GM18507 (cell line): ENCODE measurements at regions not wholly inside any gene's neighbourhood (a gene's known extent, or its start where the extent isn't known, plus 50 kb on each side); places are given as distances from the start of the nearest gene placed in this dataset.

Experiments
- DNase-seq: peaks from one replicate; pipeline ENCODE4 v3.0.0; 2011; ENCODE audit warnings: low read depth; ENCODE audit not compliant: insufficient read length; ENCODE audit errors: extremely low spot score
- FAIRE-seq: peaks from 2 replicates; lab custom pipeline; 2011; peaks lifted over from hg19 to GRCh38; lab: Jason Lieb, UNC

DNA sequence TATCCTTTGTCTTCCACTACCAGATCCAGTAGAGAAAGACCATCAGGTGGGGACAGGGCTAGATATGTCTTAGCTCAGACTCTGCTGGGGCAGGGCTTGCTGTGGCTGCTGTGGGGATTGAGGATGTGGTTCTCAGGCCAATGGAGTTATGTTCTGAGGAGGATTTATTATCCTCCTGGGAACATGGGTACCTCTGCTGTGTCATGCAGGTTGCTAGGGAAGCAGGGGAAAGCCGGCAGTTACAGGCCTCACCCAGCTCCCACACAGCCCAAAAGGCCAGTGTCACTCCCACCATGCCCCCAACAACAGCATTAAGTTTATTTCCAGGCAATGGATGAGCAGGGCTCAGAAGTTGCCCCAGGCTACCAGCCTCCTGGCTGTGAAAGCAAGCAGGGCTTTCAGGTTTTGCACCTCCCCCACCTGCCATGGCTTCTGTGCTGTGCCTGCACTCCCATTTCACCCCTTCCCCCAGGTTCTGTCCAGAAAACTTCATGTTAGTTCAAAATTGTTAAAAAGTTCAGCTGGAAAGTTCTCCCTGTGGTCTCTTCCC, 879.9 kb downstream of the ARAP2 start:
- DNase-seq (no peak), FAIRE-seq (no peak)

DNA sequence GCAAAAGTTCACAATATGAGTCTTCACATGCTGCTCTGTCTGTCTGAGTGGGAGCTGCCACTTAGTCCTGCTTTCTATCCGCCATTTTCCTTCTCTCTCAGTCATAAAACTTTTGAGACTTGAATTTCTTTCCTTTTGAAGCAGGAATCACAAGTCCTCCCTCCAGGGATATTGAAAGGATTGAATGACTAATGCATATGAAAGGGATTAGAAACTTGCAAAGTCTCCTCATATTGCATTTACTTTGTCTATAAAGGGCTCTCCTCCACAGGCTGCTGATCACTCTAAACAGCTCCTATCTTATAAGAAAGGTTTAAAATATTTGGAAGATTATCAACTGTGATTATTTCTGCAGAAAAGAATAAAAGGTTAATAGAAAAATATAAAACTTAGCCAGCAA, 879.1 kb downstream of the ARAP2 start:
- no peak for DNase-seq
- no peak for FAIRE-seq

DNA sequence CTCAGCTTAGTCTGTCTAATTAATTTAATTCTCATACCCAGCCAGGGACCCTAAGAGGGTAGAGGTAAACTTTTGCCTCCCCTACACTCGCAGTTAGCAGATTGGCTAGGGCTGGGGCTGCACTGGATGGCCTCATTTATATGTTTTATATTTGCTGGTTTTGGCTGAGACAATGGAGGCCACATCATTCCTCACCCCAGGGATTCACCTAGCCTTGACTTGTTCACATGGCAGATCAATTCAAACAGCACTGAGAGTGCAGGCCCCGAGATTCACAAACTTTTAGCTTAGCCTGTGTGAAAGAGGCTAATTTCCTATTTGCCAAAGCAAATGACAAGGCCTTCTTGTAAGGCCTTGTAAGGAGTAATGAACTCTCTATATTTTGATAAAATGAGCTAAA, 844.4 kb downstream of the ARAP2 start:
- no peak for DNase-seq
- no peak for FAIRE-seq

DNA sequence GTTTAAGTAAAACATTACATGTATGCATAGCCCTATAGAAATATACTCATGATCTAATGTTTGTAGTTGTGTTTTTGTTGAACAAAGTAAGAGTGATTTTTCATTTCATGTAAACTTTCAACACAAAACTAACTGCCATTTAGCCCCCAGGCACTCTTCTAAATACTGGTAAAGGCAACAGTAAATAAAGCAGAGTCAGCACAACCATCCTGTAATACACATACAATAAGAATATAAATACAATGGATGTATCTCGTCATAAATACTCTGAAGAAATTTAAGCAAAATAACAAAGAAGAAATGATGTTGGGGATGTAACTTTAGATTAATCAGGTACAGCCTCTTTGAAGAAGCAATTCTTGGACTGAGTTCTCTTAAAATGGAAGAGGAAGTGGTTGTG, 821.2 kb downstream of the ARAP2 start:
- FAIRE-seq, result no peak
- no peak for DNase-seq

DNA sequence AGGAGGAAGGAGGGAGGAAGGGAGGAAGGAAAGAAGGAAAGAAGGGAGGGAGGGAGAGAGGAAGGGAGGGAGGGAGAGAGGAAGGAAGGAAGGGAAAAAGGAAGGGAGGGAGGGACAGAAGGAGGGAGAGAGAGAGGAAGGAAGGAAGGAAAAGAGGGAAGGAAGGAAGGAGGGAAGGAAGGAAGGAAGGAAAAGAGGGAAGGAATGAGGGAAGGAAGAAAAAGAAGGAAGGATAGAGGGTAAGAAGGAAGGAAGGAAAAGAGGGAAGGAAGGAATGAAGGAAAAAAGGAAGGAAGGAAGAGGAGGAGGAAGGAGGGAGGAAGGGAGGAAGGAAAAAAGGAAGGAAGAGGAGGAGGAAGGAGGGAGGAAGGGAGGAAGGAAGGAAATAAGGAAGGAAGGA, 796.8 kb downstream of the ARAP2 start:
- no peak for FAIRE-seq
- DNase-seq, result no peak

DNA sequence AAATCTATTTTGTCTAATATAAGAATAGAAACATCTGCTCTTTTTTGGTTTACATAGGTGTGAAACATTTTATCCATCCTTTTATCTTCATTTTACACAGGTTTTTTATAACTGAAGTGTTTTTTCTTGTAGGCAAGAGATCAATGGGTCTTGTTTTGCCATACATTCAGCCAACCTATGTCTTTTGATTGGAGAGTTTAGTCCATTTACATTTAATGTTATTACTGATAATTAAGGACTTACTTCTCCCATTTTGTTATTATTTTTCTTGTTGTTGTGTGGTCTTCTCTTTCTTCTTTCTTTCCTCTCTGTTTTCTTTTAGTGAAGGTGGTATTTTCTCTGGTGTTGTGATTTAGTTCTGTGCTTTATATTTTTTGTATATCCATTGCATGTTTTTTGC, 785.3 kb downstream of the ARAP2 start:
- FAIRE-seq (no peak), DNase-seq (no peak)

DNA sequence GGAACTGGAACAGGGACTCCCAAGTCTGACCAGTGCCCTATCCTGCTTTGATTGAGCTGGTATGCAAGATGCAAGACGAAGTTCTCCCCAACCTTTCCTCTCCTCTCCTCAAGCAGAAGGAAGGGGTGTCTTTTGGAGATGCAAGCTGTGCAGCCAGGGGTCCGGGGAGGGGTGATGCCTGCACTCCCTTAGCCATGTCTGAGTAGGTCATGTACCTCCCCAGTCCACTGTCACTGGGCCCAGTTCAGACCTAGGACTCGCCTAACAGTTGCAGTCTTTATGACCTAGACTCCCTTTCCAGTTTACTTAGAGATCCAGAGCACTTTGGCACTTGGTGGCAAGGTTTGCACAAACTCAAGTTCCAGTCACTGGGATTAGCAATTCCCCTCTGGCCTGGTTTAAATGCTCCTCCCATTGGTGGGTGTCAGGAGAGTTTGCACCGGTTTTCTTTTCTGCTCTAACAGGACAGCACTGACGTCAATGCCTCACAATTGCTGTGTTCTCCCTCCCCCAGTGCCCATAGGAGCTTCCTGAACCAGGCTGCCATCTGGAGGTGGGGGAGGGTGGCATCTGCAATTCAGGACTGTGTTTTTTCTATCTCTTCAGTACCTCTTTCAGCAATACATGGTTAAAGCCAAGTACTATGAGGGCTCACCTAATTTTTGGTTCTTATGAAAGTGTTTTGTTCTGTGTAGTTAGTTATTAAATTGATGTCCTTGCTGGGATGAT, 782.2 kb downstream of the ARAP2 start:
- FAIRE-seq (no peak), DNase-seq (no peak)

DNA sequence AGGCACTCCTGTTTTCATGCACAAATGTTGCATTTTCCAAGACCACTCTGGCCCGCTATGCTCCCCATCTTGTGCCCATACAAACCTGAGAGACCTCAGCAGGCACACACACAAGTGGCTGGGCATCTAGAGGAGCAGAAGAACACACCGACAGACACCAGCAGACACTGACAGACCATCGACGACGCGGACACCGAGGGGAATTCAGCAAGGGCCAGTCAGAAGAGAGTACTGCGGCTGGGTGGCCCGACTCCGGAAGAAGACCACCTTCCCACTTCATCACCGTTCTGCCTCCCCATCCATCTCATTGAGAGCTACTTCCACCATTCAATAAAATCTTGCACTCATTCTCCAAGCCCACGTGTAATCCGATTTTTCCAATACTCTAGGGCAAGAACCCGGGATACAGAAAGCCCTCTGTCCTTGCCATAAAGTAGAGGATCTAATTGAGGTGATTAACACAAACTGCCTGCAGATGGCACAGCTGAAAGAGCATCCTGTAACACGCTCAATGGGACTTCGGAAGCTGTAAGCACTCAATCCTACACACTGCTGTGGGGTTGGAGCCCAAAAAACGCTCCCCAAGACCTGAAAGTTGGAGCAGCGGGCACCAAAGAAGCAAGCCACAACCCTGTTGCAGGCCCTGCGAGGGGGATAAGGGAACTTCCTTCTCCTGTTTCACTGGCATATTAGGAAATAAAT, 780.9 kb downstream of the ARAP2 start:
- no peak for DNase-seq
- FAIRE-seq, result no peak

DNA sequence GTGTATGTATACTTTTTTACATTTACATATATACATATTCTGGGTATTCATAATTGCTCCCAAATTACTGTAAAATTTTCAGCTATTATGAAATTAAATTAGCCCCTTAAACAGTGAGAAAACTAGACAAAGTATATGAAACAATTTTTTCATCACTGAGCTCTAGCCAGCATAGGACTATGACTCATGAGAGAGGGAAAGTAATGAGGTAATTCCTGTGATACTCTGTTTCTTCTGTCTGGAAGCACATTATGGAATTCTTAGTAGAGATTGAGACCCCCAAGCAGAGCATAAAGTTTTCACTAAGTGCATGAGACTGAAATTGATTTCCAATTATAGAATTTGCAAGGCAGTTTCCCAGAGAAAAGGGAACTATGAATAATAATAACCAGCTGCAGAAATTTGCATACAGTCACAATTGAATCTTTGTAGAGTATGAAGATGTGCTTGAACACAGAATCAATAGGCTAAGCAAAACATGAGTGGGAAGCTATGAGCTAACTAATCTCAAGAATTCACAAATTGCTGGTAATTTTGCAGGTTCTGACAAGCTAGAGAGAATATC, 779.3 kb downstream of the ARAP2 start:
- DNase-seq, result no peak

DNA sequence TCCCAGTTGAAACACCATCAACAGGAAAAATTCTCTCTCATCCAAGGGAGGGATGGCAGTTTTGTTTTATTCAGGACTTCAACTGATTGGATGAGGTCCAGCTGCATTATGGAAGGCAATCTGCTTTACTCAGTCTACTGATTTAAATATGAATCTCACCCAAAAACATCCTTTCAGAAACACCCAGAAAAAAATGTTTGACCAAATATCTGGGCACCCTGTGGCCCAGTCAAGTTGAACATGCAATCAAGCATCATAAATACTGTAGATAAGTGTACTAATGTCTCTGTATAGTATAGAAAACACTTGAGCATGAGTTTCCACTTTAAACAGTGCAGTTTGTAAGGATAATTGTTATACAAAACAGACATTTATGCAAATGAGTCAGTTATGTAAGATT, 753.2 kb downstream of the ARAP2 start:
- no peak for FAIRE-seq
- DNase-seq, result no peak

More for the DNA sequence above, 779.3 kb downstream of the ARAP2 start:
- FAIRE-seq, result no peak

DNA sequence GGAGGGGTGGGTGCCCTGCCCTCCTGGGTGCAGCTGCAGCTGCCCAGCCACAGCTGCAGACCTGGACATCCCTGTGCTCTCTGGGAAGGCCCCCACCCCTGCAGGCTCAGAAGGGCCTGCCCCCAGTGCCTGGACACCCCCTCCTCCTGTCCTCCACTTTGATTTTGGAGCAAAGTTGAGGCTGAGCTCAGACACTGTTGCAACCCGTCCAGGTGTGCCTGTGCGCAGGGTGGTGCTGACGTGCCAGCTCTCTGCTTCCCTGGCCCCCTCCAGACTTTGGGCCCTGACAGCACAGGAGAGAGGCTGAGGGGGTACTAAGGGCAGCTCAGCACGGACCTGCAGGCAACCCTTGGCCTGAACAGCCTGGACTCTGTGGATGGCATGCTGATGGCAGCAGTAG, 750.3 kb downstream of the ARAP2 start:
- FAIRE-seq, result no peak
- DNase-seq, result no peak

DNA sequence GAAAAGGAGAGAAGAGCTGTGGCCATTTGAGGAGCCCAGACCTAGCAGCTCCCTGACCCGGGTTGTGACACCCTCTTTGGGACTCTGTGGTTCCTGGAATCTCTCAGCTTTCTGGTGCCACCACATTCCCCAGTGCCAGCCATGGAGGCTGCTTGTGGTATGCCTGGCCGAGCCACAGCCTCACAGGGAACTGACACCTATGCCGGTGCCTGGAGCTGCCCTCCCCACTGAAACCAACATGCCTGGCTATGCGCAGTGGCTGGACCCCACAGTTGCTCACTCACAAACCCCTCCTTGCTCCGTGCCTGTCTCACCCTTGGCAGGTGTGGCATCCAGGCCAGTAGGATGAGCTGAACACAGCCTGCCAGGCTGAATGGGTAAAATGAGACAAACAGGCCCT, 749.4 kb downstream of the ARAP2 start:
- FAIRE-seq, result no peak
- DNase-seq, result no peak

DNA sequence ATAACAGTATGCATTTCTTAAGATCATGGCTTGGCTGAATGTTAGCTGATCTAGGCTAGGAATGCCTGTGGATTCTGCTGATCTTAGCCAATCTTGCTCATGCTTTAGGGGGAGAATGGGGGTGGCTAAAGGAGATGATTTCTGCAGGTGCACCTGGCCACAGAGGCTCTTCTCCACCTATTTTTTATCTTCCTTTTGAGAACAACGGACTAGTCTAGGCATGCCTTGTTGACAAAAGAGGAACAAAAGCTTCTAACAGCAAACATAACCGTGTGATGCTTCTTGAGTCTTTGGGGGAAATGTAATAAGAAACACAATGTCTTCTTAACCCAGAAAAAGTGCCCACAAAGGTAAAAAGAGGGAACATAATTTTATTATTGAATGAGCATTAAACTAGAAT, 743.5 kb downstream of the ARAP2 start:
- no peak for FAIRE-seq

DNA sequence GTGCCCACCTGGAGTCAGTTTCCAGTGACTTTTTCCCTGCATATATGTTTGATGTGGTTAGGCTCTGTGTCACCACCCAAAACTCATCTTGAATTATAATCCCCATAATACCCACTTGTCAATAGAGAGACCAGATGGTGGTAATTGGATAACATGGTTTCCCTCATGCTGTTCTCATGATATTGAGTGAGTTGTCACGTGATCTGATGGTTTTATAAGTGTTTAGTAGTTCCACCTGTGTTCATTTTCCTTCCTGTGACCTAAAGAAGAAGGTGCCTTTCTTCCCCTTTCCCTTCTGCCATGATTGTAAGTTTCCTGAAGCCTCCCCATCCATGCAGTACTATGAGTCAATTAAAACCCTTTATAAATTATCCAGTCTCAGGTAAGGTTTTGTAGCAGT, 740.9 kb downstream of the ARAP2 start:
- DNase-seq (no peak), FAIRE-seq (no peak)

More for the DNA sequence above, 743.5 kb downstream of the ARAP2 start:
- no peak for DNase-seq

DNA sequence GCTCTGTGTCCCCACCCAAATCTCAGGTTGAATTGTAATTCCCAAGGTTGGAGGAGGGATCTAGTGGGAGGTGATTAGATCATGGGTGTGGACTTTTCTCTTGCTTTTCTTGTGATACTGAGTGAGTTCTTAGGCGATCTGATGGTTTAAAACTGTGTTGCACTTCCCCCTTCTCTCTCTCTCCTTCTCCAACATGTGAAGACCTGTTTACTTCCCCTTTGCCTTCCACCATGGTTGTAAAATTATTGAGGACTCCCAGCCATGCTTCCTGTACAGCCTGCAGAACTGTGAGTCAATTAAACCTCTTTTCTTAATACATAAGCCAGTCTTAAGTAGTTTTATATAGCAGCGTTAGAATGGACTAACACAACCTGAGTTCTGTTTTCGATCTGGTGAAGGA, 738.2 kb downstream of the ARAP2 start:
- no peak for DNase-seq
- no peak for FAIRE-seq

DNA sequence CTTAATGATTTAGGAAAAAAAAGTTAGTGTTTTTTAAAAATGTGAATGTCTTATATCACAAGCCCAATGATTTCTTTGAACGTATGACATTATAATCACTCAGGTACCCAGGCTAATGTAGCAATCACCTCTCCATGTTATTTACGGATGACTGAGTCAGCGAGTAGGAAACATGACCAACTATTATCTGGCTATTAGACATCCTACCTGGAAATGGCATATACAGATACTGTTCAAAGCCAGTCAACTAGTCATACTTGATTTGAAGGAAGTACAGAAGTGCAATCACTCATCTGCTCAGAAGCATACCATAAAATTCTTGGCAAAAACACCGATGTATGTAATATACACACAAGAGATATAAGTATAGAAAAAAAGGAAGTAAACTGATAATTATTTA, 732.5 kb downstream of the ARAP2 start:
- DNase-seq (no peak), FAIRE-seq (no peak)

DNA sequence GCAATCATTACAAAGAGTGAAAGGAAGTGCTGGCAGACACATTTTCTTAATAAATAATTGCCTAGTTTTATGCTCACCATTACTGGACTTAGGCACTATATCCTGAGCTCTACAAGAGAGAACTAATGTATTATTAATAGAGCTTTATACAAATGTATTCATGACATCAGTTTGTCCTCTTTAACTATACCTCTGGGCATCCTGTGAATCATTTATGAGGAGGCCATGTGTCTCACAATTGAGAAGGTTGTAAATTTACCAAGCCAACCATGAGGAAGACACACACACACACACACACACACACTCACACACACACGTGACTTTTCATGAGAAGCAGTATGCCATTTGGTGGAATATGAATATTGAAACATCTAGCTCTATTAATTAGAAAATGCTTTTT, 728.2 kb downstream of the ARAP2 start:
- DNase-seq (no peak), FAIRE-seq (no peak)

DNA sequence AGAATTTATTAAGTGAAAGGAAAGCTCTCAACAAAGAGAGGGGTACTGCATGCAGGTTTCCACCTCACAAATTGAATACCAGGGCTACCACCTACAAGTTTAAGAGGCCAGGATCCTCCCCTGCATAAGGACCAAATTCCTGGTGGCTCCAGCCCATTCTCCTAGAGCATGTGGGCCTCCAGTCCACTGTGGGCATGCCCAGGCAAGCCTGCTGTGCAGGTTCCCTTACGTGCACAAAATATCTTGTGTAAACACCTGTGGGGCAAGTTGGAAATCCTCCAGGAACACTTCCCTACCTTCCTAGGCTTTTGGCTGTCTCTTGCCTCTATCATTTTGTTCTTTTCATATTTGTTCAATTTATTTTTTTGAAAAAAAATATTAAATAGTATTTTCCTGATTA, 724.3 kb downstream of the ARAP2 start:
- no peak for DNase-seq

DNA sequence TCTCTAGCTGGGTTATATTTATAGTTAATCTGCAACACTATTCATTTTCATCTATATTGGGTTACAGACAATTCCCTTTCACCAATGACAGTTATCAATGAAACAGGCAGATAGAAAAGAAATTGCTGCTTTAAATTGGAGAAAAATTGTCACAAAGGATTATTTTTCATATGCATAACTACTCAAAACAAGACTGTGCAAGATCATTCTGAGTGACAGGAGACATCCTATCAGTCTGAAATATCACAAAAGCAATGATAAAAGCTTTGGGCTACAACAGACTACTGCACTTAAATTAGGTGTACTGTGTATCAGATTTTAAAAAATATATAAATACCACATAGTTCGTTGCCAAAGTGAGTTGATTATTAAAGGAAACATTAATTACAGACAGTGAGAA, 722.6 kb downstream of the ARAP2 start:
- DNase-seq (no peak), FAIRE-seq (no peak)

More for the DNA sequence above, 724.3 kb downstream of the ARAP2 start:
- FAIRE-seq, result no peak

DNA sequence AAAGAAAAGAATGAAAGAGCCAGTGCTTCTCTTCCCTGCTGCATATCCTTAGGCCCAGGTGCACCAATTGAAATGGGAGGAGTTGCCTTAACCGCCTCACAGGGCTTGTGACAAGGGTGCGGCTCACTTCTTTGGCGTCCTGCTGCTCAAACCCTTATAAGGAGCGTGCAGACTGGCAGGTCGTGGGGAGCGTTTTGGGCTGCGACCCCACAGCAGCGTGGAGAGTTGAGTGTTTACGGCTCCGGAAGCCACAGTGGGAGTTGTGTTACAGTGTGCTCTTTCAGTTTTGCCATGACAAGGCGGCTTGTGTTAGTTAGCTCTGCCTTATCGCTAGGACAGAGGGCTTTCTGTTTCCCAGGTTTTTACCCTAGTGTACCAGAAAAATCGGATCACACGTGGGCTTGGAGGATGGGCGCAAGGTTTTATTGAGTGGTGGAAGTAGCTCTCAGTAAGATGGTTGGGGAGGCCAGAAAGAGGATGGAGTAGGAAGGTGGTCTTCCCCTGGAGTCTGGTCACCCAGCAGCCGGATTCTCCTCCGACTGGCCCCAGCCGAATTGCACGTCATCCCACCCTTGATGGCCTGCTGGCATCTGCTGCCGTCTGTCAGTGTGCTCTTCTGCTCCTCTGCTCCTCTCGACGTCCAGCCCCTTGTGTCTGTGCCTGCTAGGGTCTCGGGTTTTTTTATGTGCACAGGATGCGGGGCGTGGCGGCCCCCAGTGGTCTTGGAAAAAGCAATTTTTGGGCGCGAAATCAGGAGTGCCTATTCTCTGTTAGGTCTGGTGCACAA, 718.9 kb downstream of the ARAP2 start:
- DNase-seq (no peak), FAIRE-seq (no peak)
